Glomerular endothelial cell (primary cell): ENCODE measurements at regions not wholly inside any gene's neighbourhood (a gene's known extent, or its start where the extent isn't known, plus 50 kb on each side); places are given as distances from the start of the nearest gene placed in this dataset.

Experiments used
- DNase-seq: peaks from one replicate; pipeline ENCODE4 v3.0.0-alpha.2; 2011; ENCODE audit warnings: low read depth, low spot score; ENCODE audit errors: extremely low read depth

DNA sequence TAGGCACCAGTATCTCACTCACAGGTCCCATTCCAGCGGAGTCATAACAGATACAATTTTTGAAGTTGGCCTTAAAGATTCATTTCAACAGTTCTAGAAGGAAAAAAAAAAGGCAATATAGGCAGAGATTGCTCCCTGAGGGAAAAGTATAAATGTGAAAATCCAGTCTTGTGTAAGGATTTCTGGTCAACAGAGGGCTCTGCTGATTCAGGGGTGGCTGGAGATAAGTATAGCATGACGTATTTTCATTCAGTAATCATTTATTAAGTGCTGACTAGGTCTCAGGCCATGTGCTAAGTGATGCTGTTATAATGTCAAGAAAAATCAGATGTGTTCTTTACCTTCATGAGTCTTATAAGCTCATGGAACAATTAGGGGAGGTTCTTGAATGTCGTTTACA is 377.3 kb upstream of the MEF2C start:
- no peak for DNase-seq

DNA sequence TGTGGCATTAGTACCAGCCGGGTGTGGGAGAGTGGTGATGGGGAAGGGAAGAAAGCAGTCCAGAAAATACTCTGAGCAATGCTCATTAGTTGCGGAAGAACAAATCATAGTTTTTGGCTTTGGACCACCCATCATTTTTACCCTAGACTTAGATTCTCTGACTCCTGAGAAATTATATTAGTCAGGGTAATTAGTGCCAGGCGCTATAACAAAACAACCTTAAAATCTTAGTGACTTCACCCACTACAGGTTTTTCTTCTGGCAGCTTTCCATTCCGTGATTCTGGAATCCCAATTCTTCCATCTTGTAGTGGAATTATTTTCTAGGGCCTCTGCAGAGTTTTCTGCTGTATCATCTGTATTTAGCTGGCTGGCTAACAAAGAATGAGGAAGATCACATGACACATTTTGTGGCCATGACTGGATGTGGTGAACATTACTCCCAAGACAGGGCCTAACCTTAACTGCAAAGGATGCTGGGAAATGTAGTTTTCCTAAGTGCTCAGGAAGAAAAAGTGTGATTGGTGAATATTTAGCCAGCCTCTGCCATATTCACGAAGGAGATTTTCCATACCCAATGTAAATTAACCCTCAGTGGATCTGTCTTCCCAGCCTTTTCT is 373.0 kb upstream of the MEF2C start:
- no peak for DNase-seq

DNA sequence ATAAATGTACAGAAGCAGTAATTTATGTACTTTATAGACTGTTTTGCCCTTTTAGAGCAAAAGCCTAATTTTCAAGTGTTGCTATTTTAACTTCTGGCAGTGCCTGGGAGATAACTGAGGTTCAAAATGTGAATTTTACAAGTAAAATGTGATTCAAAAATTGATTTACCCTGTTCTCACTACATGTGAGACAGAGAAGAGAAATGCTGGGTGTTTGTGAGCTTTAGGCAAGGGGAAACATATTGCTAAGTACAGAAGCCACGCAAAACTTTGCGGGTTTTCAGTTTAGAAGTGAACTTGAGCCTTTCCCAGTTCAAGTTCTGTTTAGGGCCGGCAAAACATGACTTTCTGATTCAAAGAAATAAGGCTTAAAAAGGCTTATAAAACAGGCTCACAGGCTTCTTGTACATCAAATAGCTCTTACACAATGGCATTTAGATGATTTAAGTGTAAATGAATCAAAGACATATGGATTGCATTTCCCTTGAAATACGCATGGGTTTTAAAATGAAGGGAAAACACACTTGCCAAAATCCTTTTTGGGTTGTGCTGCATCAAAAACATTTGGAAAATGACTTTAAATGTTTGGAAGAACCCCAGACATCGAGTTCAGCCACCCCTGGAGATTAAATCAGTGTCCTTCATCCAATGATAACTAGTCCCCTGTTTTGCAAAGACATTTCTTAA is 370.8 kb upstream of the MEF2C start:
- no peak for DNase-seq

DNA sequence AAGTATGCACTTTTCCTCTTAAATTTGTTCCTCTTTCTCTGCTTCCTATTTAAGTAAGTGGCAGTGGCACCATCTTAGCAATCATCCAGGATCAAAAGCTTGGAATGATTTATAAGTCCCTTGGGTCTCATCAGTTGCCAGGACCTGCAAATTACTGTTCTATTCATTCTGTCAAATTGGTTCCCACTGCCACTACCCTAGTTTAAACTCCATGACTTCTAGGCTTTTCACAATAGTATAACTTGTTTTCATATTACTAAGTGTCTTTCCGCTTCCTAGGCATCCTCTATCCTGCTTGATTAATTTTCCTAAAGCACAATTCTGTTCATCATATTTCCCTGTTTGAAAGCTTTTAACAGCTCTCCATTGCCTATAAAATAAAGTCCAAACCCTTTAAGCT is 363.9 kb upstream of the MEF2C start:
- no peak for DNase-seq

DNA sequence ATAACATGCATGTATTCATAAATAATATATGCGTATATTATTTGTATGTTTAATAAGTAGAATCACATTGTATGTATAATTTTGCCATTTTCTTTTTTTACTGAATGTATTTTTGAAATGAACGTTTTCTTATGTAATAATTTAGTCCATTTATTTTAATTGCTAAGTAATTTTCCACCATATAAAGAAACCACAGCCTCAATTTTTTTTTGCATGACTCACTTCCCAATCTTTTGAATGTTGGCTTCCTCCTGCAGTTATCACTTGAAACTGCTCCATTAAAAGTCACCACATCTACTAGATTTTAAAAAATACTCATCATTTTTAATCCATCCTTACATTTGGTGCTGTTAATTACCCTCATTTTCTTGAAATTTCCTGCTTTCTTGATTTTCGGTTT is 363.3 kb upstream of the MEF2C start:
- no peak for DNase-seq

DNA sequence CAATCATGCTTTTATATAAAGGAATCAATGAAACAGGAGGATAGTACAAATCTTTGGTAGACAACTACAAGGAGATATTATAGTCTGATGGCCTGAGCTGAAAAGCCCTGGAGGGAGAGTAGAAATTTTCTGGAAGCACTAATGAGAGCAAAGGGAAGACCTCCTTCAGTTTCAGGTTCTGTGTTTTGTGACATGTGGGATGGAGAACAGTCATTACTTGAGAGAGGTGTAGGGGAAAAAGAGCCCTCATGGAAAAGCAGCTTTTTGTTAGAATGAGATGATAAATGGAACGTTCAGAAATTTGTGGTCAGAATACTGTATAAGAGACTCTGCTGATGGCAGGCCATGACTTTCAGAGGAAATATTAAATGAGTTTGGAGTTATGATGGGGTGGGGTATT is 360.6 kb upstream of the MEF2C start:
- no peak for DNase-seq

DNA sequence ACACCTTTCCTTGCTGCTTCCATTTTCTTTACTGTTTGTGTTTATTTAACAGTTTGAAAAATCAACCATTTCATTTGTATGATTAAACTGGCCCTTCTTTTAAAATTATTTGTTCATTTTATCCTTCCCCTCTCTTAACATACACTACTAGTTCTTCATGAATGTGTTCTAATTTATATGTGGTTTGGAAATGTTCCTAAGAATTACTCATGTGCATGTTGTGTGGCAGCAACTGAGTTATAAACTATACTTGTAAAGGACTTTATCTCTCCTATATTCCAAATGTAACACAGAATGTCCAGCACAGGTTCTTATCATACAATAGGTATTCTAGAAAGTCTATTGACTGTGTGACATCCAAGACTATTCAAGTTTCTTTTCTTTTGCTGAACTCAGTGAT is 358.2 kb upstream of the MEF2C start:
- DNase-seq = no peak

DNA sequence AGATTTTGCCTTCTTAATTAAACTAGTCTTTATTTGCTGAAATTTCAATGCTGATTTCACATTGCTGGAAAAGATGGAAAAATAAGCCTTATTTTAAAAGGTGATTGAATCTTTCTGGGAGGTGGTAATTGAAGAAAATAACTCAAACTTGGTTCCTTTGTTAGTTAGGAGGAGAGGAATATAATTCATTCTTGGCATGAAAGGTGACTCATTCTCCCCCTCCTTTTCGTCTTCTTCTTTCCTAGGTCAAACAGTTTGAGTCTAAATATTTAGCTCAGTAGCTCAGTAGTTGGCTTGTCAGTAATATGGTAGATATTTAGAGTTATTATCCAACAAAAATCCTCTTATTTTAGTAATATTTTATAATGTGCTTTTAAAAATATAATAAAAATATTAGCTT is 353.9 kb upstream of the MEF2C start:
- DNase-seq = no peak

DNA sequence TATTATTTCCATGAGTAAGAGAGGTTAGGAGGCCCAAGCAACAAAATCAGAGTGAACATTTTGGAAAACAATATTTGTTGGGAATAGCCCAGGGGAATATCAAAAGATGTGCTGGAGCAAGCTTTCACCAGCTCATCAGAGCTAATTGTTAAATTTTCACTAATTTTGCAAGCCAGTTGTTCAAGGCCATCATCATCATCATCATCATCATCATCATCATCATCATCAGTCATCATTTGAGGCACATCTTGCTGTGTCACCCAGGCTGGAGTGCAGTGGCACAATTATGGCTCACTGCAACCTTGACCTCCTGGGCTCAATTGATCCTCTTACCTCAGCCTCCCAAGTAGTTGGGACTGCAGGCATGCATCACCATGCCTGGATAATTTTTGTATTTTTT is 350.5 kb upstream of the MEF2C start:
- DNase-seq = no peak

DNA sequence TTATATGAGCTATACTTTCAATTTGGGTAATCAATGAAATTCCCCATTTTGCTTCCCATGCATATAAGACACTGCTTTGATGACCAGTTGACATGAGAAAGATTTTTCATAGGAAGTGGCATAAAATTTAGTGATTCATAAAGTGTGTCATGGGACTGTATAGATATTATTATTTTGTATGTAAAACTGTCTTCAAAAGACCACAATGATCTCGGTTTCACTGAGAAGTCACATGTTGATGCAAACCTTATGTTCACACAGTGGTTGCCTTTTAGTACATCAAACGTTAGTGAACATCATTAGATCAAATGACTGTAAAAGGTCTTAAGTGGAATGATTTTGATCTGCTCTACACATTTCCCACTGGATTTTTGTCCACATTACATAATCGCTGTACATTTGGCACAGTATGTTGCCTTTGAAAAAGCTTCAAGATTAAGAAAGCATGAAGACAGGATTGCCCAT is 349.2 kb upstream of the MEF2C start:
- DNase-seq = no peak

DNA sequence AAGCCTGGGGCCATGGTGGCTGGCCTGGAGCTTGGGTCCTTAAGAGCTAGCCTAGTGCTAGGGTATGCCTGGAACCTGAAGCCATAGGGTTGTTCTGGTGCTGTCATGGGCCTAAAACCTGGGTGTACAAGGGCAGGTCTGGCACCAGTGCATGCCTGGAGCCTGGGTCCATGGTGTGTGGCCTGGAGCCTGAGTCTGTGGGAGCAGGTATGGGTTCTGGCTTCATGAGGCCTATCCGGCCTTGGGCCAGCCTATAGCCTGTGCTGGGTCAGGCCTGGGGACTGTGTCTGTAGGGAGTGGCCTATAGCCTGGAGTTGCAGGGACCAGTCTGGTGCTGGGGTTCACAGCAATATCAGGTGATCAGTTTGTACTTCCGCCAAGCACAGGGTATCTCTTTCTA is 347.2 kb upstream of the MEF2C start:
- DNase-seq = no peak

DNA sequence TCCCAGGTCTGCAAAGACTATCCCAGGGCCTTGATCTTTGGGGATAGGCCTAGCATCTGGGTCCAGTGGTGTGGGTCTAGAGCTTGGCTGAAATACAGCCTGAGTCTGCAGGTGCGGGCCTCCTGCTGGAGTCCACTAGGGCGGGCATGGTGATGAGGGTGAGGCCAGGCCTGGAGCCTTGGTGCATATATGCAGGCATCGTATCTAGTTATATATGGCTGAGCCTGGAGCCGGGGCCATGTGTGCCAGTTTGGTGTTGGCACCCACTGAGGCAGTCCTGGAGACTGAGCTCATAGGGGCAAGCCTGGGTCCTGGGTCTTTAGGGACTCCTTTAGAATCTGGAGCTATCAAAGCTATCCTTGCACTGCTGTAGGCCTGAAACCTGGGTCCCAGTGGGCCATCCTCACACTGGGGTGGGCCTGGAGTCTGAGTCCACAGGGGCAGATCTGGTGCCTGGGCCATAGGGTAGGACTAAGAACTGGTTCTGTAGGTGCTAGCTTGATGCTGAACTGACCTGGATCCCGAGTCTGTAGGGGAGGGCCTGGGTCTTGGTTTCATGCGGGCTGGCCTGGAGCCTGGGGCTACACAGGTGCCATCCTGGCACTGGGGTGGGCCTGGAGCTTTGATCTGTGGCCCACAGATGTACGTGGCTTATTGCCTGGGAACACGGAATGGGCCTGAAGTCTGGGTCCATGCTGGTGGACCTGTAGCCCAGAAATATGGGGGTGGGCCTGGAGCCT is 346.5 kb upstream of the MEF2C start:
- no peak for DNase-seq

DNA sequence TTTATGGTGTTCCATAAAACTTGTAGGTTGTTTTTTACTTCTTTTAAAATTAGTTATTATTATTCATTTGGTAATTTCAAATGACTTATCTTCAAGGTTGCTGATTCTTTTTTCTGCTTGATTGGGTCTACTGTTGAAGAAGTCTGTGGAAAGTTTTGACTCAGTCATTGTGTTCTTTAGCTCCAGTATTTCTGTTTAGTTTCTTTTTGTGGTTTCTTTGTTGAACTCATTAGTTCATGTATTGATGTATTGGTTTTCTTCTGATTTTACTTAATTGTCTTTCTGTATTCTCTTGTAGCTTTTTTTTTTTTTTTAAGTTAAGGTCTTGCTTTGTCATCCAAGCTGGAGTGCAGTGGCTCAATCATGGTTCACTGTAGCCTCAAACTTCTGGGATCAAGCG is 345.4 kb upstream of the MEF2C start:
- DNase-seq = no peak

DNA sequence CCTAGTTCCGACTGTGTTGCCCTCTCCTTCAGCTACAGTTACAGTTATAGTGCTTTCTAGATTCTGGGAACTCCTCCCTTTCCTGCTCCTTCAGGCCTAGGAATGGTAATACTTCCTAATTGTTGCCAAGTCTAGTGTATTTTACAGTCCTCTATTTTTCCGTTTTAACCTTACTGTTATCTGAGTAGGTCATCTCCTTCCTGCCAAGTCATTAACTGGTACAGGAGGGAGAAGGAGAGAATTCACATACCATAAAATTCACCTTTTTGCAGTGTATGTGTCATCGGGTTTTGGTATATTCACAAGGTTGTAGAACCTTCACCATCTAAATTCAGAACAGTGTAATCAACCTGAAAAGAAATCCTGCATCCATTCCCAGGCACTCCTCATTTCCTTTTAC is 335.4 kb upstream of the MEF2C start:
- DNase-seq = no peak

DNA sequence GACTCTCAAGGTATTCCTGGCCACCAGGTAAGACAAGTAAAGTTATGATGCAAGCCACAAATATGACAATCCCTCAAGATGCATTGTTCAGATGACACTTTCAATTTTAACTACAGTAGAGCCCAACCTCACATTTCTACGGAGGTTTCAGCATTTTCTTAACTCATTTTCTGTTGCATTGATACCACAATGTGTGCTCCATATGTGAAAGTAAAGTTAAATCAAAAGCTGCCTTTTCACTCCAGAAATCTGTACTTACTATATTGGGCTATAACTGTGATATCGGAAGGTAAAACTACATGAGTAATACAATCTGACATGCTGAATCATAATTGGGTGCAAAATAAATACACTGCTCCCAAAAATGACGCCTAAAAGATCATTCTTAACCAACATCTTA is 333.6 kb upstream of the MEF2C start:
- DNase-seq = no peak

DNA sequence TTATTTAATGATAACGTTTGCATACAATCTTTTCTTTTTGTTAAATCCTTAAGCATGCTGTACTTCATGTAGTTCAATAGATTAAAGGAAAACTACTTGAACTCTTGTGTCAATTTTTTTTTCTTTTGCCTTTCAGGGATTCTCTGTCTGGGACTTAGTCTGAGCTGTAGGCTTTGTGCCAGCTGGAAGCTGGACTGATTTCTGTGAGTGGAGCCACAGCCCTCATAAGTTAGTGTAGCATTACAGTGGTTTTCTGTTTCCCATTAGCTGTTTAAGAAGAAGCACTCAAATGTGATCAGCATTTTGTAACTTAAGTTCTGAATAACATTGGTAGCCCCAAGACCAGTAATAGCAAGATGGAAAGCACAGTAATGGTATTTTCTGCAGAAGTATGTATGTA is 330.6 kb upstream of the MEF2C start:
- no peak for DNase-seq

DNA sequence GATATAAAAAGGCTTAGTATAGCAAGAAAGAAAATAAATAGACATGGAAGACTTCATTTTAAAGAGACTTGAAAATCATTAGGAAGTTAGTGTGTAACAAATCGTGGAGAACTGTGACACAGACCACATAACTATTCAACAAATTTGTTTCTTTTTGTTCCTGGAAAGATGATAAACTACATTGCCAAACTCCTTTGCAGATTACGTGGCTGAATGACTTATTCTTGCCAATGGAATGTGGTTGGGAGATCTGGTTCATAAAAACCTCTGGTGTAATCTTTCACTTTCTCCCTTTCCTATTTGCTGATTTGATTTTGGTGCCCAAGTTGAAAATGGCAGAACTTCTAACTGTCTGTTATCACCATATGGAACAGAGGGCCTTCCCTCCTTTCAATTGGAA is 328.9 kb upstream of the MEF2C start:
- DNase-seq = no peak

DNA sequence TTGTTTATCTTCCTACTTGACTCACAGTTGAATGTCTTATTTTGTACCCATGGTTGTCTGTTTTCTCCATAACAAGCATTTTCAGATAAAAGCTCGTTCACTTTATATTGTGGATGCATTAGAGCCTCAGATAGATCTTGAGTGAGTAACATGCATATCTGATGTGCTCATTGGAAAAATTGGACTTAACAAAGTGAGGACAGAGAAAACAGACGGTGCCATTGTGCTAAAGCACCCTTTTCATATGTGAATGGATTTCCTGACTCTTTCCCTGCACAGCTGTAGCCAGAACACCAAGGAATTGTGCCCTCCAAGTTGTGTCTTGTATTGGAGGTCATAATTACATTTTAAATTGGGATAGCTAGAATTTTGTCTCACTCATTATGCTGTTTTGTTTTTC is 325.8 kb upstream of the MEF2C start:
- DNase-seq = no peak

DNA sequence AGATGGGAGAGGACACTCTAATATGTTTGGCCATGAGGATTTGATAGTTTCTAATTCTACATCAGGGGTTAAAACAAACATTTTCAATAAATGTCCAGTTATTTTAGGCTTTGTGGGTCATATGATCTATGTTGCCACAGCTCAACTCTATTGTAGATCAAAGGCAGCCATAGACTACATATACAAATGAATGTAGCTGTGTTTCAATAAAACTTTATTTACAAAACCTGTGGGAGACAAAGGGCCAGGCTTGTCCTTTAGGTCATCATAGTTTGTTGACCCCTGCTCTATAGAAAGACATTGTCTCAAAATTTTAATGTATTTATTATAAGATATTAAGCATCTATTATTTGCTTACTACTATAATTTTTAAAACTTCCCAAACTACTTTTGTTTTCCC is 325.4 kb upstream of the MEF2C start:
- DNase-seq = no peak

DNA sequence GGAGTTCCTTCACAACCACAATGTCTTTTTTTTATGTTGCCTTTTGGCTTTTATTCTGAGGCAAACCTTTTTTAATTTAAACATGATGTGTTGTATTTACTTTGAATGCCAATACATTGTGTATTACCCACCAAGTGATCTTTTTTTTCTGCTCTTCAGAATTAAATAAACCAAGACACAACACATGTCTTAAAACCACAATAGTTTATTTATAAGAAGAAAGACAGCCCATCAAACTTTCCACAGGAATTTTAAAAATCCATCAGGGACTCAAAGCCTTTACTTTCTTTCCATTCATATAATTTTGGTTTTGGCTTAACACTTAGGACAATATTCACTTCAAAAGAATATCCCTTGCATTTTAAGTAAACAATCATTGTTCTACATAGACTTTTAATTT is 321.8 kb upstream of the MEF2C start:
- DNase-seq = no peak

DNA sequence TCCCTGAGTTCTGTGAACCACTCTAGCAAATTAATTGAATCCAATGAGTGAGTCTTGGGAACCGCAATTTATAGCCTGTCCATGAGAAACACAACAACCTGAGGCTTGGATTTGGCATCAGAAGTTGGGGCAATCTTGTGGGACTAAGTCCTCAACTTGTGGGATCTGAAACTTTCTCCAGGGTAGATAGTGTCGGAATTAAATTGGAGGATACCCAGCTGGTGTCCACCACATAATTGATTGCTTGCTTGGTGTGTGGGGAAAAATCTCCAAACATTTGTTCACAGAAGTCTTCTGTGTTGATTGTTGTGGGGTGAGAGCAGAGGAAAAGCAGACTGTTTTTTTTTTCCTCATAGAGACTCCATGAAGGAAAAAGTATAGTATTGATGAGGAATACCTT is 320.6 kb upstream of the MEF2C start:
- no peak for DNase-seq

DNA sequence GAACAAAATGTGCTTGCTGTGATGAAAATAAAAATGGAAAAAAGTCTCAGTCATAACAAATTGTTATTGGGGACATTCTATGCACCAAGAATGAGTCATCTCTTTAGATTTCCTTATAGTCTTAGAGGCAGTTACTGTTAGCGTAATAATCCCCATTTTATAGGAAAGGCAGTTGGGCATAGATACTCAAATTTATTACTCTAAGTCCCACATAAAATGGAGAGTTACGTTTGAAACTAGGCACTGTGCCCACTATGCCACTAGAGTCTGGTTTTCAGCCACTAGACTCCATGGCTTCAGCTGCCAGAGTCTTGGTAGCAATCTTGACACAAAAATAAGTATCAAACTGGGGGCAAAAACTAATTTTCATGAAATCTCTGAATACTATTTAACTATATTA is 317.9 kb upstream of the MEF2C start:
- no peak for DNase-seq
